DOHH2 (cell line): ENCODE measurements at regions not wholly inside any gene's neighbourhood (a gene's known extent, or its start where the extent isn't known, plus 50 kb on each side); places are given as distances from the start of the nearest gene placed in this dataset.

ENCODE experiments used
- EZH2phosphoT487 ChIP-seq: fragments of 200-600 bp; sonication (generic); IDR thresholded peaks from 2 replicates; pipeline ENCODE4 v1.6.1; 2017; ENCODE audit warnings: borderline replicate concordance, mild to moderate bottlenecking, antibody characterized with exemption, low read length, moderate library complexity, mixed read lengths
- TF ChIP-seq, protein P1 (sequence below): fragments of 200-600 bp; sonication (generic); IDR thresholded peaks from one replicate; pipeline ENCODE4 v1.5.1; 2014; ENCODE audit warnings: antibody characterized with exemption, mild to moderate bottlenecking, low read depth, low read length; ENCODE audit not compliant: poor library complexity, severe bottlenecking

DNA sequence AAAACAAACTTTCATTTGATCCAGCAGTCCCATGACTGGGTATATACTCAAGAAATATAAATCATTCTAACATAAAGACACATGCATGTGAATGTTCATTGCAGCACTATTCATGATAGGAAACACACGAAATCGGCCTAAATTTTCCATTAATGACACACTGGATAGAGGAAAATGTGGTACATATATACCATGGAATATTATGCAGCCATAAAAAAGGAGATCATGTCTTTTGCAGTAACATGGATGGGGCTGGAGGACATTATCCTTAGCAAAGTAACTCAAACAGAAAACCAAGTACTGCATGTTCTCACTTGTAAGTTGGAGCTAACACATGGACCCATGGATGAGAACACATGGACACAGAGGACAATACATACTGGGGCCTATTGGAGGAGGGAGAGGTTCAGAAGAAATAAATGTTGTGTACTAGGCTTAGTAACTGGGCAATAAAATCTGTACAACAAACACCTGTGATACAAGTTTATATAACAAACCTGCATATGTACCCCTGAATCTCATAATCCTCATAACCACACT lies 283.6 kb downstream of the LMO7 start:
- TF ChIP-seq, protein P1, sequence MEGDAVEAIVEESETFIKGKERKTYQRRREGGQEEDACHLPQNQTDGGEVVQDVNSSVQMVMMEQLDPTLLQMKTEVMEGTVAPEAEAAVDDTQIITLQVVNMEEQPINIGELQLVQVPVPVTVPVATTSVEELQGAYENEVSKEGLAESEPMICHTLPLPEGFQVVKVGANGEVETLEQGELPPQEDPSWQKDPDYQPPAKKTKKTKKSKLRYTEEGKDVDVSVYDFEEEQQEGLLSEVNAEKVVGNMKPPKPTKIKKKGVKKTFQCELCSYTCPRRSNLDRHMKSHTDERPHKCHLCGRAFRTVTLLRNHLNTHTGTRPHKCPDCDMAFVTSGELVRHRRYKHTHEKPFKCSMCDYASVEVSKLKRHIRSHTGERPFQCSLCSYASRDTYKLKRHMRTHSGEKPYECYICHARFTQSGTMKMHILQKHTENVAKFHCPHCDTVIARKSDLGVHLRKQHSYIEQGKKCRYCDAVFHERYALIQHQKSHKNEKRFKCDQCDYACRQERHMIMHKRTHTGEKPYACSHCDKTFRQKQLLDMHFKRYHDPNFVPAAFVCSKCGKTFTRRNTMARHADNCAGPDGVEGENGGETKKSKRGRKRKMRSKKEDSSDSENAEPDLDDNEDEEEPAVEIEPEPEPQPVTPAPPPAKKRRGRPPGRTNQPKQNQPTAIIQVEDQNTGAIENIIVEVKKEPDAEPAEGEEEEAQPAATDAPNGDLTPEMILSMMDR, result no peak
- no peak for TF ChIP-seq EZH2phosphoT487
